Stimulated activated naive CD8-positive, alpha-beta T cell treated with anti-CD3 and anti-CD28 coated beads, Interleukin-15, Interleukin-2, amounts not matched to agents 100 U/mL and 50 U/mL, for 24 hours (primary cell): ENCODE measurements at regions not wholly inside any gene's neighbourhood (a gene's known extent, or its start where the extent isn't known, plus 50 kb on each side); places are given as distances from the start of the nearest gene placed in this dataset.

Experiments used
- ATAC-seq: fragments of 150-1000 bp; cut with Tn5 transposase; one replicate; pipeline ENCODE4 v1.10.0; 2021
- DNase-seq: peaks from one replicate; pipeline ENCODE4 v3.0.0; 2021

DNA sequence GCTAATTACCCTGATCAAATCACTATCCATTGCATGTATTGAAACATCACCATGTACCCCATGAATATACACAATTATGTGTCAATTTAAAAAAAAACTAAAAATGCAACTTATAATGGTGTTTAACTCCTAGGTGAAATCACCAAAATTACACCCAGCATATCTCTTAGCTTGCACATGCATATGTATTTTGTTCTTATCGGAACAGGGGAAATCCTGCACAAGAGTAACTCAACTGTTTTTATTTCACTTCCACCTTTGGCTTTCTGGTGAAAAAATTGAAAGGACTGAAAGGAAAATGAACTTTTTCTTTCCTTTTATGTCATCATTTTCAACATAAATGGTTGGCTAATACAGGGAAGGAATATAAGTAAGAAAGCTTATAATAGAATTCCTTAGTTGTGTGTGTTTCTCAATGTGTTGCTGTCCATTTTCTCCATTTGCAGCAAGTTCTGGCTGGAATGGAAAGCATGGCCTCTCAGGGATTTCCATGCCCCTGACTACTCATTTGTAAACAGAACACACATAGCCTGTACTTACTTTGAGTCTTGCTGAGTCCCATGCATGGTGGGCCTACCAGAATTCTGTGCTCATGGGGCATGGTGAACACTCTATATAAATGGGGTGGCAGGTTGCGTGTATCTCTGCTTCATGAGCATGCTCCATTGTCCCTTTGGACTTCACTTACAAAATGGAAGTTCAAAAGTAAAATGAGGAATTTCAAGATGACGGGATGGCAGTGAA, 462.0 kb downstream of the HS3ST3B1 start:
- ATAC-seq (no peak), DNase-seq (no peak)

DNA sequence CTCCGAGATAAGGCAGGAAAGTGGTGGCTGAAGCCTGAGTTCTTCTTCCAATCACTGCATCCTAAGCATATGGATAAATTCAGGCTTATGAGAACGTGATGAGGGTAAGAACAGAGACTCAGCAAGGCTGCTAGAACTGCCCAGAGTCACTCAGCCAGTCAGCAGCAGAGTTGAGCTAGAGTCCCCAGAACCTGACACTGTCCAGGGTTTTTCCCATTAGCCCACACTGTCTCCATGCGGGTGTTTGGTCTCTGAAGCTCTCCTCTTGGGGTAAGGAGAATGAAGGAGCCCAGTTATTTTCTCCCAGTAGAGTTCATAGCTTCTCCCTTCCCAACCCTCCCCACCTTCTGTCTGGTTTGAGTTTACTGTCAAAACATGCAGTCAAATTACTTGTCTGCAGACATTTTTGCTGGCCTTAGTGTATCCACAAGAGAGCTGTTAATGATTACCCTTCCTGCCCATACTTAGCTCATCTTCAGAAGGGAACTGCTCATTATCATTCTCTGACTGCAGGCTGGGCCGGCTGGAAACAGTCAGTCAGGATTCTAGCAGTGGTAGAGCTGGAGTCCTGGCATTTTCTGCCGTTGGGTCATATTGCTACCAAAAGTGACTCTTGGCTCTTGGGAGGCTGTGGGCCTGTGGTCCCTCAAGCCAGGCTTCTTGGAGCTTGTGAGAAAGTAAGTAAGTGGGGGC, 460.0 kb downstream of the HS3ST3B1 start:
- DNase-seq: no peak
- ATAC-seq: no peak

DNA sequence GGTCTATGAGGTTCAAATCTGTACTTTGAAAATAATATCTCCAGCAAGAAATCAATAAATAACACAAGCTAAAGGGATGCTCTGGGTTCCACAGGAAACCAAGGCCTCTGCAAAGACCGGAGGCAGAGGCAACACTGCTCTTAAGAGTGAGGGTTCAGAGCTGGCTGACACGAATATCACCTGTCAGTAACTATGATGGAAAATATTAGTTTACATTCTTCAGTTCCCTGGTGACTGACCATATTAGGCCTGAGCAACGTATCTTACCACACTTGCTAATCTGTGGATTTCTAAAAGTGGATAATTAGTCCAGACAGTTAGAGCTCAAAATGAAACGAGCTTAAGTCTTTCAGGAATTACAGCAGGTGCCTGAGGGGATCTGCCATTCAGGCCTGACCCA, 459.3 kb downstream of the HS3ST3B1 start:
- DNase-seq (no peak), ATAC-seq (no peak)

DNA sequence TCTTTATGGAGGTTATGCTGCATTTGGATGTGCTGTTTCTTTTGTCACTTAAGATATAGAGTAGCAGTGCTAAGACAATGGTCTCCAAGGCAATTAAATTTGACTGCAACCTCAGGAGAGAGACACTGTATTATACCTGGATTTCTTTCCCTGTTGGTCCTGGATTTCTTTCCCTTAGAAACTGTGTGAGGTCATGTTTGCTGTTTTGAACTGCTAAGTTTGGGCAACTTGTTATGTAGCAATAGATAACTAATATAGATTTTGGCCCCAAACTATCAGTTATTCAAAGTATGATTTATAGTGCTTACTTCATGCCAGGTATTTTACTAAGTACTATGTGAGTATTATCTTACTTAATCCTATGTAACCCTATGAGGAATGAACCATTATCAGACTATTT, 458.4 kb downstream of the HS3ST3B1 start:
- no peak for DNase-seq
- ATAC-seq: no peak

DNA sequence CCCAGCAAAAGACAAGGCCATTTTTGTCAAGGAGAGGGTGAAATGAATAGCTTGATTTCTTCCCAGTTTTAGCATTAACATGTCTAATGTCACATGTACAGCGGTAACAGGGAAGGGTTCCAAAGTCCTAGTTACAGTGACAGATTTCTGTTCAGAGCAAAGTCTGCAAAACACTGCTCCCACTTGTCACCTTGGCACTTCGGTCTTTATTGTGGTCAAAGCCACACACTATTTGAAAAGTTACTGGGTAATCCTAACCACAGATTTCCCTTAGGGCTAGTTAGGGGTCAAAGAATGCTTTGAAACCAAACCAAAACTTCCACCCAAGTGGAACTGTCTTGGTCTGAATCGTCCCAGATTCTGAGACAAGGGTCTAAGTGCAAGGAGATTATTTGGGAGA, 455.6 kb downstream of the HS3ST3B1 start:
- no peak for ATAC-seq
- no peak for DNase-seq

DNA sequence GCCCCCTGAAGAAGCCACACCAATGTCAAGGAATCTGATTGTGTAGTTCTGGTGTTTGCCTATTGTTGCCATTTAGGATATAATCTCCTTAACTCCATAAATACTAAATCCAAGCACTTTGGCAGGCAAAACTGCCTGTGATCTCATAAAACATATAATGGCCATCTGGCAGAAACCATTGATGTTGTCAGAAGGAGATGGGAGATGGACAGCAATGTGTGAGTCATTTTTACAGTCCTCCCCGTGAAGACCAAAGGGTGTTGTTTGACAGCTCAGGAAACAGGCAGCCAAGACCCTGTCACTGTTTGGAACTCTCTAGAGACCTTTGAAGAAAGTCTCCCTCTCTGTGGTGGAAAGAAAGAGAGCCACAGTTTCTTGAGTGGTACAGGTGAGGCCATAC, 454.1 kb downstream of the HS3ST3B1 start:
- no peak for ATAC-seq
- DNase-seq: no peak

DNA sequence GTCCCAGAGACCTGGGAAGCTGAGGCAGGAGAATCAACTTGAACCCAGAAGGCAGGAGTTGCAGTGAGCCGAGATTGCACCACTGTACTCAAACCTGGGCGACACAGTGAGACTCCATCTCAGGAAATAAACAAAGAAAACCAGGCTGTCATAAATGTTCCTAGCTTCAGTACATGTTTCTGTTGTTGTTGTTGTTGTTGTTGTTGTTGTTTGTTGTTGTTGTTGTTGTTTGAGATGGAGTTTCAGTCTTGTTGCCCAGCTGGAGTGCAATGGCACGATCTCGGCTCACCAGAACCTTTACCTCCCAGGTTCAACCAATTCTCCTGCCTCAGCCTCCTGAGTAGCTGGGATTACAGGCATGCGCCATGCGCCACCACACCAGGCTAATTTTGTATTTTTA, 452.5 kb downstream of the HS3ST3B1 start:
- ATAC-seq (no peak), DNase-seq (no peak)

DNA sequence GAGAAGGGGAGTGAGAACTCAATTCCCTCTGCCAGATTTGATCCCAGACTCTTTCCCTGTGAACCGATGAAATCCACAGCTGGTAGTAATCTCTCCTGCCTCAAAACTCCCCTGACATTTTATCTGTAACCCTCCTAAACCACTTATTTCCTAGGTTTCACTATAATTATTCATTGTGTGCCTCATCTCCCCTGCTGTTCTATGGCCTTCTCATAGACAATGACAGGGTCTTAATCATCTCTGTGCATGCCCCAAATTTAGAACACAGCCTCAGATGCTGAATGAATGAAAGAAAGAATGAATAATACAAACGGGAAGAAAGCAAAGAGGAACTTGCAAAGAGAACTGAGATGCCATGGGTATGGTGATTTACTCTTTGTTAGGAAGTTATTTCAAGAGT, 451.1 kb downstream of the HS3ST3B1 start:
- ATAC-seq (no peak), DNase-seq (no peak)

DNA sequence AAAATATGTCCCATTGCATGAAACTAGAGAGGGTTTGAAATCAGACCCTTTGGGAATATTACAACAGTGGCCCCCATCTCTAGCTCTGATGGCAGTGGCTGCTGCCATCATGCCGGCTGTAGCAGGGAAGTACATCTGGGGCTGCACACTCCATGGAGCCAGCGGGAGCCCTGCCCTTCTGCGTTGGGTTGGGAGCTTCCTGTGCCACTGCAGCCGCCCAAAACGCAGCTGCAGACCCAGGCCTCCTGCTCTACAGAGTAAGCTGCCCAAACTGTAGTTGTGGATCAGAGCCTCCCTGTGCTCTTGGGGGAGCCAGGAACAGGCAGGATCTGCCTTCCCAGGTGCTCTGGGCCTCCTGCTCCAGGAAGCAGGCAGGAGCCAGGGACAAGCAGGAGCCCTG, 450.0 kb downstream of the HS3ST3B1 start:
- DNase-seq (no peak), ATAC-seq (no peak)

DNA sequence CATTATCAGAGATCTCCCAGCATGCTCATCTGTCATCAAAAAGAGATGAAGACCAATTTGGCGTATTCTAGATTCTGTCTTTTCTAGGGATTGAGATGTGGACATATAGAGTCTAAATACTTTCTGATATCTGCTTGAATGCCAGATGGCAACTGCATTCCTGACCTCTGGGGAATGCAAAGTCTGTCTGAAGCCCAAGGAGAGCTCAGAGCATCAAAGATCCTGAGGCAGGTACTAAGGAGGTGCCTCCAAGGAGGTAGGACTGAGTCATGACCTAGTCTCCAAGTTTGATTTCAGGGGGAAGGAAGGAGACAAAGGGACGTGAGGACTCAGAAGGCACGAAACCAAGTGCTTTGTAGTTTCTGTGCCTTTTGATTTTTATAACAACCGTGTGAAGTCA, 448.4 kb downstream of the HS3ST3B1 start:
- no peak for DNase-seq
- no peak for ATAC-seq

DNA sequence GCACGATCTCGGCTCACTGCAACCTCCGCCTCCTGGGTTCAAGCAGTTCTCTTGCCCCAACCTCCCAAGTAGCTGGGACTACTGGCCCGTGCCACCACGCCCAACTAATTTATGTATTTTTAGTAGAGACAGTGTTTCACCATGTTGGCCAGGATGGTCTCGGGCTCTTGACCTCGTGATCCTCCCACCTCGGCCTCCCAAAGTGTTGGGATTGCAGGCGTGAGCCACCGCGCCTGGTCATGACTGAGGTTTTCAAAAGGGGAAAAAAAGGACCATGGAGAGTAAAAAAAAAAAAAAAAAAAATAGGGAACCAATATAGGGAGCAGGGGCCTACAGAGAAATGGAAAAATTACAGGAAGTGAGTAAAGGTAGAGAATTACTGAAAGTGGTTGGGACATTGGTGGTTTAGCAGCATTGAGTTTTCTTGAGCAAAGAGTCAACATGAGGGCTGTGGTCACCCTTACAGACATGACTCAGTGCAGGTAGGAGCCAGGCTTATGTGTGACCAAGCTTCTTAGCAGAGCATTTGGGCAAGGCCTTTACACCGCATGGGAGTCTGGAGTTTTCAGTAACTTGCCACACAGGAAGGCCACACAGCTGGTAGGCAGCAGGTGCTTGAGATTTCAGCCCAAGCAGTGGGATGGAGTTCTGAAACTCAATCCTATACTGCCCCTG, 447.3 kb downstream of the HS3ST3B1 start:
- peak; percentile 10 for DNase-seq
- peak; percentile 88 for ATAC-seq

DNA sequence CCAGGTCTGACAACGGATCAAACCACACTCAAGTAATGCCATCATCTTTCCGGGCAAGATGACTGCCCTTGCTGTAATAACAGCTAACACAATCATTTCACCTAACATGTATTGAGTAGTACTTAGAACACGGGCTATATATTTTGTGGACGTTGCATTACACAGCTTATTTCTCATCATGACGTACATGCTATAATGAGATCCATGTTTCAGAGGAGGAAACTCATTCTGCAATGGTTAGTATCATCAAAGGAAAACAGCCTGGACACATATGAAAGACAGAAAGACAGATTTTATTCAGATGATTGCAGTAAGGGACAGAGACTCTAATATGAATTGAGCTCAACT, 446.7 kb downstream of the HS3ST3B1 start:
- DNase-seq: no peak
- ATAC-seq: no peak

DNA sequence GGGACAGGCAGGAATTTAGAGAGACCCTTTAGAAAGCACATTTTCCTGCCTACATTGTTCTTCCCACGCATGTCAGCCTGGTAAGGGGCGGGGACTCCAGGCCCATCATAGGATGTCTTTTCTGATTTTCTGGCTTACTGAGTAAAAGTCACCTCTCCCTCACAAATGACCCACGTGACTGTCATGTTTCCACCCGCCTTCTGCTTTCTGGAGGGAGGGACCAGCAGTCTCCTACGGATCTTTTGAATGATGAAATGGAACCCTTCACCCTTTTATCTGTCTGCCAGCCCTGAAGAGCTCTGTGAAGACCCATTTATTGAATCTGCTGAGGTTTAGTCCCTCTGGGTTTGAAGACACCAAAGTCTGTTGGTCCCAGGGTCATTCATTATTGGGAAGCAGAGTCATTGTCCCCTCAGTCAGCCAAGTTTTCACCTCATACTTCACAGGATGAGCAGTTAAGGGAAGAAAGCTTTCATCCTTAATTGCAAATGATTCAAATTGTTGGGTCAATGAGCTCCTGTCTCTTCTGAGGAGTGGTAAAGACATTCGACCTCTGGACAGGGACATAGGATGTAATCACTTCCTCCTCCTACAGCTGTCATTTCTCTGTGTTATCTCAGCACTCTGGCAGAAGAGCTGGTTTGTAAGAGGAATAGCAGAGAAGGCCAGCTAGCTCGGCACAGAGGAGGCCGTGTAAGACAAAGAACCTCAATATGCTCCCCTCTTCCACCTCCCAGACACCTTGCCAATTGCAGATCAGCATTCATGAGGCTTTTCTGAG, 446.1 kb downstream of the HS3ST3B1 start:
- ATAC-seq (no peak), DNase-seq (no peak)

DNA sequence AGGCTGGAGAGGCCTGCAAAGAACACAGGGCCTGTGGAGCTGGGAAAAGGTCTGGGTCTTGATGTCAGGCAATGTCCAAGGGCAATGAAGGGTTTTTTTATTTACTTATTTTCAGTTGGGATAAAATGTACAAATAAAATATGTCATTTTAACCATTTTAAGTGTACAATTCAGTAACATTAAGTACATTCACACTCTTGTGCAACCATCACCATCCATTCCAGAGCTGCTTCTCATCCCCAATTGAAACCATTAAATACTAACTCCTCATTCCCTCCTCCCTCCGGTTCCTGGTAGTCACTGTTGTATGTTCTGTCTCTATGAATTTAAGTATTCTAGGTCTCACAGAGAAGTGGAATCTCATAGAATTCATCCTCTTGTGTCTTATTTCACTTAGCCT, 444.7 kb downstream of the HS3ST3B1 start:
- ATAC-seq (no peak), DNase-seq (no peak)

DNA sequence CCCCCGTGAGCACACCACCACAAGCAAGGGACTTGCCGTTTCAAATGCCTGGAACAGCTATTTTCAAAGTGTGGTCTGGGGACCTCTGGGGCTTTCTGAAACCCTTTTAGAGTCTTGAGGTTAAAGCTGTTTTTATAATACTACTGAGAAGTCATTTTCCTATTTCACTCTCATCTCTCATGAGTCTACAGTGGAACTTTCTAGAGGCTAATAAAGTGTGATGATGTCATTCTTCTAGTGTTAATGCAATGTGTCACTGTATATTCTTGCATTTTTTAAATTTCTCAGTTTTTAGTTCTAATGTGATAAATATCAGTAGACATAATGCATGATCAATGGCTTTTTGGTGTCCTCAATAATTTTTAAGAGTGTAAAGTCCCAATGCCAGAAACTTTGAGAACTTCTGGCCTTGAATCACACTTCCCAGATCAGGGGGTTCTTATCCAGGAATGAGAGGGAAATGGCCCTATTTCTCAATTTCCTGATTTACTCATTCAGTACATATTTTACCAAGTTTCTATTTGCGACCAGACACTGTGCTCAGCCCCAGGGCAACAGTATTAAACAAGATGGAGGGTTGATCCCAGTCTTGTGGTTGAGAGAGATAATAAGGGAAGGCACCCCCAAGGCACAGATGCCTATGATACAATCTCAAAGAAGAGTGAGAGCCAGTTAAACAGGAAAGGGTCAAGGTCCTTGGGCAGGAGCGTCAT, 444.0 kb downstream of the HS3ST3B1 start:
- DNase-seq: no peak

DNA sequence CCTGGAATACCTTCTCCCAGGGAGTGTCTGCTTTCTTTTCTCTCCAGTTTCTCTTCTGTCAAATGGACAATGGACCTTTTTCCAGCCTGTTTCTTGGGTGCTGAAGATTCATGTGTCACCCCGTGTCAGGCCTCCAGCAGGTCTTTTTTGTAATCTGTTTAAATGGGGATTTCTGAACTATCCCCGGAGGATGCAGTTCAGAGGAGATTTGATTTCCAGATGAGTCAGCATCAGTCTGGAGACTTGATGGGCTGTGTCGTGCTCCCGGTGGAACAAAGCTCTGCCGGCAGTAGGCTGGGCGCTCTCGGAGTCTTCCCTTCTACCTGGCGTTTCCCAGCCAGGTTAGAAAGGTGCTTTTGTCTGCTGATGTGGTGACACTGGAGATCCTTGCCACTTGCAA, 440.6 kb downstream of the HS3ST3B1 start:
- DNase-seq: no peak
- no peak for ATAC-seq

More for the DNA sequence above, 444.0 kb downstream of the HS3ST3B1 start:
- ATAC-seq: no peak

DNA sequence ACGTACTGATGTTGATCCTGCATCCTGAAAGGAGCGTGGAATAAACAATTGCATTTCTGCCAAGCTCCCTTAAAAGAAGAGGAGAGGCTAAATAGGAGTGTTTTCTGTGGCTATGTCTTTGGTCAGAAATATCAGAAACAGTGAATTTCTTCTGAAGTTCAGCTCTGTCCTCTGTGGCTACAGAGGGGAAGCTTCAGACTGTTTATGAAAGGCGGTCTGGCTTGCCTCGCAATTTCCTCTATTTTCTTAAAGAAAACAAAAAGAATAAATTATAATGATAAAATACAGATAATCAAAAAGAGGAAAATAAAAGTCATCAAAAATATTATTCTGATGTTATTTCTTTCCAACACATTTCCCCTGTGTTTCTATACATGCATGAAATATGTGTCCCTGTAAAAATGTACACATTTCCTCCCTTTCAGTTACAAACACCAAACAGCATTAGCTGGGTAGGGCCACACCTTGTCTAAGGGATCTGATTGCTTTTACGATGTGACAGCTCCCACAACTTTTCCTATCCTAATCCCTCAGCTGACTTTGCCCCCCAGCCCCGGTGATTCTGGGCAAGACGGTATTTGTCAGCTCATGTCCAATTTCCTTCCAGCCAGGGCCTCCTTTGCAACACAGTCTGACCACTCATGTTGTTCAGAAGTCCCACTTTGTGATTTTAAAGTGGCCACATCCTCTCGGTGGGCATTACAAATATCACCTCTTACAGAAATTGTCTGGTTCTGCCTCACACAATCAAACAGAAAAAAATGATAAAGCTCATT, 439.0 kb downstream of the HS3ST3B1 start:
- ATAC-seq (no peak), DNase-seq (no peak)

DNA sequence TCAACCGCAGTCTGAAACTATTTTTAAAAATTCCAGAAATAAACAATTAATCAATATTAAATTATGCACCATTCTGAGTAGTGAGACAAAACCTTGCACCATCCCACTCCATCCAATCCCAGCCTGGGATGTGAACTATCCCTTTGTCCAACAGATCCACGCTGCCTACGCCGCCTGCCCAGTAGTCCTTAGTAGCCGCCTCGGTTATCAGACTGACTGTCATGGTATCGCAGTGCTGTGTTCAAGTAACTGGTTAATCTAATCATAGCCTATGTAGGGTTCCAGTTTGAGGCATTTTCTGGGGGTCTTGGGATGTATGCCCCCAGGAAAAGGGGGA, 437.7 kb downstream of the HS3ST3B1 start:
- DNase-seq: no peak
- ATAC-seq: no peak

DNA sequence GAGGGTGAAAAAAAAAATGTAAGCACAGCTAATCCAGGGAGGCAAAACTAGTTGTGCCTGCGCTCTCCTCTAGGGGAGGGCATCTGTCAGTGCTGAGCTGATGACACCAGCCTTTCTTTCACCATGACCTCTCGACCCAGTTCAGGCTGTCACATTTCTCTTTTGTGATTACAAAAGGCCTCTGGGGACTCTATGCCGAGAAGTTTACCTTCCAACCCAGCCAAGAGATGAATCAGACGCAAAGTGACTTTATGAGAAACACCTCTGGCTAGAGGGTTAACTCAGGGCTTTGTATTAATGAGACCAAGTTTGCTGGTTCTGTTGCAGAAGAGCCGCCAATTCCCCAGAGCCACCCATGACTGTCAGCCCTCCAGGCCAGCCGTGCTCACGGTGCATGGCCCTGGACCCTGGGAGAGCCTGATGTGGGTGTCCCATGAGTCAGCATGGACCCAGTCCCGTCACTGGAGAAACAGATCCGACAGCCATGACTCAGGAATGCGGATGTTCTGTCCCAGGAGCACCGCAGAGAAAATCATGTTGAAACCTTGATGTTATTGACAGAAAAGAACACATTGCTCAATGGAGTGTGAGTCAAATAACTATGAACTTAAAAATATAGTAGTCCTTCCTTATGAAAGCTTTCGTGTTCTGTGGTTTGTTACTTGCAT, 437.2 kb downstream of the HS3ST3B1 start:
- ATAC-seq: no peak
- DNase-seq: no peak

DNA sequence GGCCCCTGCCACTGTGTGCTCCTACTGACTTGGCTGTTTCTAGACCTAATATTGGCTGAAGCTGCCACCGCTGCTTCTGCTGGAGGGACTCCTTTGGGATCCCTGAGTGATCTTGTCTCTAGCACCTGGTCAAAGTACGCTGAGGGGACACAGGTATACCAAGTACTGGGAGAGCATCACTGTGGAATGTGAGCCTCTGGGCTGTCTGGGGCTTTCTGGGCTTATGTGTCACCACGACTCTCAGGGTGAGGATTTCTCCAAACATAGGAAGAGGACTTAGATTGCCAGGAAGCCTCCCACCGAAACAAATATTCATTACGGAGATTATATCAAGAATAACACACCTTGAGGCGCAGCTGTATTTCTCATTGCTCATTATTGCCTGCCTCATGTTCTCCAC, 435.8 kb downstream of the HS3ST3B1 start:
- ATAC-seq (no peak), DNase-seq (no peak)

DNA sequence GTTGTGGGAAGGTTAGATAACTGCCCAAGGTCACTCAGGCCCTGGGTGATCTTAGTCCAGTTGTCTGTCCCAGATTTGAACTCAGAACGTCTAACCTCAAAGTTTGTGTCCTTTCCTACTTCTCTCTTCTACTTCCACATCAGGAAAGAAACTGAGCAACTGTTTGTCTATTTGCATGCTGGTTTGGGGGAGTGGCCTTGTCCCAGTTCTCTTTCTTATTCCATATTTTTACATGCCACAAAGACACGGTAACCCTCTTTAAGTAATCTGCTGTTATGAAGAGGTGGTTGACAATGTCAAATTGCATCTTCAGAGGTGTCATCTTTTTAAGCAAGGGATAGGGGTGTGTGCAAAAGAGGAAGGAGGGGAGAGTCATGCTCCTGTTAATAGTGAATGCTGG, 432.5 kb downstream of the HS3ST3B1 start:
- ATAC-seq (no peak), DNase-seq (no peak)
